Heart left ventricle (tissue), 13 donors: ENCODE measurements at regions not wholly inside any gene's neighbourhood (a gene's known extent, or its start where the extent isn't known, plus 50 kb on each side); places are given as distances from the start of the nearest gene placed in this dataset.

Source experiments
- POLR2A ChIP-seq, 2 donors: fragments of 450-650 bp; IDR thresholded peaks; one replicate each; pipeline ENCODE4 v1.6.1; 2017; ENCODE audit warnings: antibody characterized with exemption in 2 of 2, mild to moderate bottlenecking in 2 of 2, moderate library complexity in 2 of 2
- TF ChIP-seq, protein P1 (sequence below), 12 donors: fragments of 200-600 bp; sonication (generic) in 4 of 12; IDR thresholded peaks; one replicate each; pipeline versions ENCODE4 v1.5.0 to v1.8.0; 2018 to 2022; ENCODE audit warnings: antibody characterized with exemption in 12 of 12, mild to moderate bottlenecking in 5 of 12
- donor health status: ischemic (EF 13 %, LVEDD 7.1; RV severe dilation, severe dysfunction).
- donor health status: DM: no; HTN: yes; CAD: no.
- donor health status: DM: no; HTN: no; CAD: no.
- donor health status: ischemic (EF 25% LVEDD 6.9; RV normal size, moderate dysfunction).
- donor health status: ischemic (EF 25% LVEDD 5.7; RV mildly dilated, moderate dysfunction).
- donor health status: ischemic (EF 35%, LVEDD 5.7; RV mildly dilated, moderate dysfunction).
- donor health status: nonischemic (EF 11% LVEDD 7.7; RV severe dilation, severe dysfunction).
- donor health status: DM: yes; HTN: yes; CAD: no.
- donor health status: PGD.
- donor health status: ischemic (EF 29% LVEDD 5.4; RV normal size, mild dysfunction).
- donor health status: nonischemic (EF 23%, LVEDD 6.1; RV moderate dilation, normal function).

GRCh38 chr11:69350040-69350439 is 56.1 kb downstream of the MYEOV start:
- no peak for TF ChIP-seq POLR2A (IDR thresholded peaks at IDR 0.05)
- TF ChIP-seq, protein P1, sequence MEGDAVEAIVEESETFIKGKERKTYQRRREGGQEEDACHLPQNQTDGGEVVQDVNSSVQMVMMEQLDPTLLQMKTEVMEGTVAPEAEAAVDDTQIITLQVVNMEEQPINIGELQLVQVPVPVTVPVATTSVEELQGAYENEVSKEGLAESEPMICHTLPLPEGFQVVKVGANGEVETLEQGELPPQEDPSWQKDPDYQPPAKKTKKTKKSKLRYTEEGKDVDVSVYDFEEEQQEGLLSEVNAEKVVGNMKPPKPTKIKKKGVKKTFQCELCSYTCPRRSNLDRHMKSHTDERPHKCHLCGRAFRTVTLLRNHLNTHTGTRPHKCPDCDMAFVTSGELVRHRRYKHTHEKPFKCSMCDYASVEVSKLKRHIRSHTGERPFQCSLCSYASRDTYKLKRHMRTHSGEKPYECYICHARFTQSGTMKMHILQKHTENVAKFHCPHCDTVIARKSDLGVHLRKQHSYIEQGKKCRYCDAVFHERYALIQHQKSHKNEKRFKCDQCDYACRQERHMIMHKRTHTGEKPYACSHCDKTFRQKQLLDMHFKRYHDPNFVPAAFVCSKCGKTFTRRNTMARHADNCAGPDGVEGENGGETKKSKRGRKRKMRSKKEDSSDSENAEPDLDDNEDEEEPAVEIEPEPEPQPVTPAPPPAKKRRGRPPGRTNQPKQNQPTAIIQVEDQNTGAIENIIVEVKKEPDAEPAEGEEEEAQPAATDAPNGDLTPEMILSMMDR (IDR thresholded peaks at IDR 0.05), result no peak
